ENCODE measurements at regions not wholly inside any gene's neighbourhood (a gene's known extent, or its start where the extent isn't known, plus 50 kb on each side); places are given as distances from the start of the nearest gene placed in this dataset.

- Histone ChIP-seq H3K9me3 (no peaks in the 10 kb centered on the region), H3K27ac (no peak overlapping the region), H3K4me1 (no peaks in the 10 kb centered on the region), H3K4me2 (no peak overlapping the region), H3K4me3 (no peak overlapping the region)
- DNase-seq (ENCODE audit: low read depth in 1 of 2, low spot score in 1 of 2) (no peak), ATAC-seq (no peak), FAIRE-seq (no peak)
- WGBS (ENCODE audit: missing lambda C conversion rate) = 0% methylated on average over 1 of the region's 1 CpG
- ChIA-PET POLR2A (no interaction called here), CTCF (no interaction called here)
- TF ChIP-seq CHD2 (IDR thresholded peaks at IDR 0.05; ENCODE audit: low read length, partially characterized antibody) (no peak), ZFP36 (IDR thresholded peaks at IDR 0.05; ENCODE audit: borderline replicate concordance, partially characterized antibody) (no peak), ZSCAN20 (CRISPR knock-in tag; IDR thresholded peaks at IDR 0.05) (no peak), EP300 (IDR thresholded peaks at IDR 0.05) (no peak), HEYL (CRISPR knock-in tag; IDR thresholded peaks at IDR 0.05) (no peak), MAFK (IDR thresholded peaks at IDR 0.05; ENCODE audit: partially characterized antibody) (no peak), MAX (IDR thresholded peaks at IDR 0.05) (no peak)
- TF ChIP-seq, protein P1, sequence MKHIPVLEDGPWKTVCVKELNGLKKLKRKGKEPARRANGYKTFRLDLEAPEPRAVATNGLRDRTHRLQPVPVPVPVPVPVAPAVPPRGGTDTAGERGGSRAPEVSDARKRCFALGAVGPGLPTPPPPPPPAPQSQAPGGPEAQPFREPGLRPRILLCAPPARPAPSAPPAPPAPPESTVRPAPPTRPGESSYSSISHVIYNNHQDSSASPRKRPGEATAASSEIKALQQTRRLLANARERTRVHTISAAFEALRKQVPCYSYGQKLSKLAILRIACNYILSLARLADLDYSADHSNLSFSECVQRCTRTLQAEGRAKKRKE (CRISPR knock-in tag; IDR thresholded peaks at IDR 0.05; ENCODE audit: low read depth) = no peak
- TF ChIP-seq, protein P2, sequence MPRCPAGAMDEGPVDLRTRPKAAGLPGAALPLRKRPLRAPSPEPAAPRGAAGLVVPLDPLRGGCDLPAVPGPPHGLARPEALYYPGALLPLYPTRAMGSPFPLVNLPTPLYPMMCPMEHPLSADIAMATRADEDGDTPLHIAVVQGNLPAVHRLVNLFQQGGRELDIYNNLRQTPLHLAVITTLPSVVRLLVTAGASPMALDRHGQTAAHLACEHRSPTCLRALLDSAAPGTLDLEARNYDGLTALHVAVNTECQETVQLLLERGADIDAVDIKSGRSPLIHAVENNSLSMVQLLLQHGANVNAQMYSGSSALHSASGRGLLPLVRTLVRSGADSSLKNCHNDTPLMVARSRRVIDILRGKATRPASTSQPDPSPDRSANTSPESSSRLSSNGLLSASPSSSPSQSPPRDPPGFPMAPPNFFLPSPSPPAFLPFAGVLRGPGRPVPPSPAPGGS (IDR thresholded peaks at IDR 0.05) = no peak
Observed at GRCh38 chr2:12194968-12195367, 448.5 kb downstream of the LPIN1 start.

DNA sequence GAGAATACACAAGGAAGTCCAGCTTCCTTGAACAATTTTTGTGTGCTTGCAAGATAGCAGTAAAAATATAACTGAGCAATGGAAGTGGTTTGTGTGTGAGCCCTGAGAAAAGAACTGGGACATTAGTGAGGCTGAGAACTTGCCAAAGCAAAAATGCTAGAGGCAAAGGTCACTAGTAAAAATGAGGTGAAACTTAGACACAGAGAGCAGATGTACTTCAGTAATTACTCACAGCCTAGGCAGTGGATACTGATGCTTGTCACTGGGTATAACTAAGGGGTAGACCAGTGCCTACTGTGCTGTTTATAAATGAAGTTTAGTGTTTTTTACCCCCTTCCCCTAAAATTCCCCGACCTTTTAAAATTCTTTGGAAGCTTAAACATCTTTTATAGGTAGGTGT is 450.1 kb downstream of the LPIN1 start:
- no peak for FAIRE-seq
- ChIA-PET CTCF (interaction anchor here (0.8 kb wide), 1 partner anchor 32 kb away, joined by 3 read pairs; no protein-coding TSS in a partner anchor), POLR2A (no interaction called here)
- no peak for TF ChIP-seq RAD21 (conservative IDR thresholded peaks at IDR 0.05 in 1 of 2, IDR thresholded peaks at IDR 0.05 in 1 of 2)
- no peak for TF ChIP-seq TP53 (CRISPR knock-in tag; IDR thresholded peaks at IDR 0.05)
- no peak for TF ChIP-seq GATA3 (IDR thresholded peaks at IDR 0.05; ENCODE audit: borderline replicate concordance)
- no peak for TF ChIP-seq RNF2 (IDR thresholded peaks at IDR 0.05; ENCODE audit: borderline replicate concordance, low read depth)
- no peak for TF ChIP-seq HOXB13 (CRISPR knock-in tag; IDR thresholded peaks at IDR 0.05; ENCODE audit: low read depth)
- TF ChIP-seq ZSCAN20 (CRISPR knock-in tag; IDR thresholded peaks at IDR 0.05) = no peak
- no peak for ATAC-seq
- Histone ChIP-seq H3K4me2 (no peak overlapping the region), H3K4me3 (no peak overlapping the region), H3K4me1 (no peaks in the 10 kb centered on the region), H3K27ac (no peak overlapping the region), H3K9me3 (no peaks in the 10 kb centered on the region)
- no peak for DNase-seq (ENCODE audit: low read depth in 1 of 2, low spot score in 1 of 2)
- 2% methylated on average over 1 of the region's 1 CpG for WGBS (ENCODE audit: missing lambda C conversion rate)

GRCh38 chr2:12197133-12197532 is 450.7 kb downstream of the LPIN1 start:
- H3K4me3 ChIP-seq = no peak overlapping the region
- ChIA-PET POLR2A (no interaction called here), CTCF (interaction anchor here (0.8 kb wide), 1 partner anchor 32 kb away, joined by 3 read pairs; no protein-coding TSS in a partner anchor)
- no peaks in the 10 kb centered on the region for H3K4me1 ChIP-seq
- no peak for DNase-seq (ENCODE audit: low read depth in 1 of 2, low spot score in 1 of 2)
- no peaks in the 10 kb centered on the region for H3K9me3 ChIP-seq
- no peak for ATAC-seq
- 0% methylated on average over 1 of the region's 1 CpG for WGBS (ENCODE audit: missing lambda C conversion rate)
- no peak for TF ChIP-seq HEYL (CRISPR knock-in tag; IDR thresholded peaks at IDR 0.05)
- no peak for TF ChIP-seq USF2 (IDR thresholded peaks at IDR 0.05)
- no peak for TF ChIP-seq CBX8 (IDR thresholded peaks at IDR 0.05)
- no peak for TF ChIP-seq POLR2AphosphoS2 (conservative IDR thresholded peaks at IDR 0.05; ENCODE audit: low read length)
- no peak overlapping the region for H3K4me2 ChIP-seq
- H3K27ac ChIP-seq = no peak overlapping the region
- FAIRE-seq = no peak

All from A549 (cell line).